ENCODE measurements at regions not wholly inside any gene's neighbourhood (a gene's known extent, or its start where the extent isn't known, plus 50 kb on each side); places are given as distances from the start of the nearest gene placed in this dataset.

DNA sequence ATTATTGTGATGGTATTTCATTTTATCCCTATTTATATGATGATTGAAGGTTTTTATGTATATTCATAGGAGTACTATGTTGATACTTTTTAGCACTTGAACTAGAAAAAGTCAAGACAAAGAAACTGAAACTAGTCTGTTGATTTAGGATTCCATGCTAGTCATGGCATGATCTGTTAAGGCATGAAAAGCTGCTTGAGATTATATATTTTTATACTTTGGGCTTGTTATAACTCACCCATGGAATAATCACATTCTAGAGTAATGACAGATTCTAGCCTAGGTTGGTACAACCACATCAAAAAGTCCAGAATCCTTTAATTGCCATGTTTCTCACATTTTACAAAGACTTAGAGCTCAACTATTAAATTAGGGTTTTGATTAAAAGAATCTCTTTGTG, 472.6 kb upstream of the CELF4 start:
- Mint-ChIP-seq H3K27me3 (ENCODE audit: low read depth) (no peaks in the 10 kb centered on the region), H3K4me1 (ENCODE audit: low read depth) (no peaks in the 10 kb centered on the region), H3K4me3 (no peak overlapping the region), H3K36me3 (ENCODE audit: low read depth) (no peaks in the 10 kb centered on the region), H3K9me3 (no peaks in the 10 kb centered on the region), H3K27ac (no peak overlapping the region)

DNA sequence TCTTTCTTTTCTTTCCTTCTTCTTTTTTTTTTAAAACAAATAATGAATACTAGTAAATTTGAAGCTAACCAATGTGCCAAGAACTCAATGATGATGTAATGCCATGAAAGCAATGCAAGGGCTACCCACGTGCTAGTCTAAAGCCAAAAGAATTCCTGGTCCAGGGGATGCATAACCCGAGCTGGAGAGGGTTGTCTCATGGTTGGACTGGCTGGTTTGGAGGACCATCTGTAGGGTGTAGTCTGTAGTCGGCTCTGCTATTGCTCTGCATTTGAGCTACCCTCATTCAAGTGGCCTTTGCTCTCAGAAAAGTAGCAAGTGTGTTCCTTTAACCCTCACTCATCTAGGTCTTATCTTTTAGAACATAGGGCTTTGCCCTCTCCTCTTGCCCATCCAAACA, 469.6 kb upstream of the CELF4 start:
- Mint-ChIP-seq H3K27me3 (ENCODE audit: low read depth) (no peaks in the 10 kb centered on the region), H3K4me3 (no peak overlapping the region), H3K9me3 (no peaks in the 10 kb centered on the region), H3K36me3 (ENCODE audit: low read depth) (no peaks in the 10 kb centered on the region), H3K4me1 (ENCODE audit: low read depth) (no peaks in the 10 kb centered on the region), H3K27ac (no peak overlapping the region)

DNA sequence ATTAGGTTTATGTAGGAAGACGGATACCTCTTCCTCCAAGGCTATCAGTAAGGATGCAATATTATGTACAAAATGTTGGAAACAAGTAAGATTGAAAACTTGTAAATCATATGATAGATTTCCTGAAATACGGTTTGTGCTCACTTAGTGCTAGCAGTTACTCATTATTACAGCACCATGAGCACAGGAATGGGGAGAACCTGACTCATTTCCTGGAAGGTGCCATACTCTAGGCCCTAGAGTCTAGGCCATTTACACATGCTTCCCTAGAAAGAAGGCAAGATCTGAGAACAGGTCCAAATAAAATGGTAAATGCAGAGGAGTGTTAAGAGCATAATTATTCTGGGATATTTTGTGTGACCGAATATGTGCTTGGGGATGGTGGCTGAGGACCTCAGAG, 467.7 kb upstream of the CELF4 start:
- Mint-ChIP-seq H3K36me3 (ENCODE audit: low read depth) (no peaks in the 10 kb centered on the region), H3K4me3 (no peak overlapping the region), H3K27ac (no peak overlapping the region), H3K27me3 (ENCODE audit: low read depth) (no peaks in the 10 kb centered on the region), H3K9me3 (no peaks in the 10 kb centered on the region), H3K4me1 (ENCODE audit: low read depth) (no peaks in the 10 kb centered on the region)

DNA sequence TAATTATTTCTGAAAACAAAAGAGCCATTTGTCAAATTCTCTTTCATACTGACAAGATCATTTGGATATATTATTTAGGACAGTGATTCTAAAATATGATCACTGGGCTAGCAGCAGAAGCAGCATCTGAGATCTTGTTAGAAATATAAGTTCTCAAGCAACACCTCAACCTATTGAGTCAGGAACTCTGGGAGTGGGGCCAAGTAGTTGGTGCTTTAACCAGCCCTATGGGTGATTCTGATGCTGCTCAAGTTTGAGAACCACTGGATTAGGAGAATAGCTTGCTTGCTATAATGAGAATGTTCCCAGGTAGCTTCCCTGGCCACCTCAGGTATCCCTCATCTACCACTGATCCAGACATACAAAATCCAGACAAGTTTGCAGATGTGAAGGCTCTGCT, 466.9 kb upstream of the CELF4 start:
- H3K36me3 Mint-ChIP-seq (ENCODE audit: low read depth), result no peaks in the 10 kb centered on the region

DNA sequence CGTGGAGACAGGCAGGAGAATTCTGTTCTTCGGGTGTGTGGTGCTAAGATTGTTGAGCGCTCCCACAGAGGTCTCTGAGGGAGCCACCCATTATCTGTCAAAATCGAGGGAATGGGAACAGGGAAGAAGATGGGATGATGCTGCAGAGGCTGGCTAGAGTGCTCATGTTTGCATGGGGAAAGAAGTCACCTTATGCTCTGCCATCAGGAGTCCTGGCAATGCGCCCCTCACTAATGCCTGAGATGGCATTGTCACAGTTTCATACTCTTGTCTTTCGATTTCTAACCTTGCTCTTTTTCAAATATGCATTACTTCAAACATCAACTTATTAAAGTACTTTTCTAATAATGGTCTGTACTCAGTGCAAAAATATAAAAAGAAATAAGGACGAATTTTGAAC, 463.3 kb upstream of the CELF4 start:
- Mint-ChIP-seq H3K4me1 (ENCODE audit: low read depth) (no peaks in the 10 kb centered on the region), H3K27ac (no peak overlapping the region), H3K36me3 (ENCODE audit: low read depth) (no peaks in the 10 kb centered on the region), H3K4me3 (no peak overlapping the region), H3K27me3 (ENCODE audit: low read depth) (no peaks in the 10 kb centered on the region), H3K9me3 (no peaks in the 10 kb centered on the region)

More for the DNA sequence above, 466.9 kb upstream of the CELF4 start:
- no peaks in the 10 kb centered on the region for H3K27me3 Mint-ChIP-seq (ENCODE audit: low read depth)
- H3K9me3 Mint-ChIP-seq, result no peaks in the 10 kb centered on the region
- no peaks in the 10 kb centered on the region for H3K4me1 Mint-ChIP-seq (ENCODE audit: low read depth)
- H3K4me3 Mint-ChIP-seq, result no peak overlapping the region
- H3K27ac Mint-ChIP-seq, result no peak overlapping the region

DNA sequence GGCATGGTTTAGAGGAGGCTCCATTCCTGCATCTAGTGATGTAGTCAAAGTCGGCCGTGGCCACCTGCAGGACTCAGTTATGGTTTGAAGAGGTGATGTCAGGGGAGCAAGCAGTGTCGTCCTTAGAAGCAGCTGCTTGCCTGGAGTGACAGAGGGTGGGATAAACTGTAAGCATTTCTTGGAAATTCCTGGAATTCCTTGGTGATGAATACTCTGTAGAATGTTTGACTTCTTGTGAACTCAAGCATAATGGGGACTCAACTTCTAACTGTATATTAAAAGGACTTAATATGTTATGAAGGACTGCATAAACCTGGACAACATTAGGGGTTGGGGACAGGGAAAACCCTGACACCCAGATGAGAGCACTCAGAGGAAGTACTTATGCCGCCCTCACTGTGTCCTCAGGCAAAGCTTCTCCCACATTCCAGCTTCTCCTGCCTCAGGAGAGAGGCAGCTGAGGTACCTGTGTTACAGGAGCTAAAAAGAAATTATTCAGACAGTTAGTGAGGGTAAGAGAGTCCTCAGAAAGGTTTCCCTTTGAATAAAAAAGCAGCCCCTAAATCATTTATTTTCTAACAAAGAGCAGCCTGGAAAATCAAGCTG, 459.9 kb upstream of the CELF4 start:
- Mint-ChIP-seq H3K4me1 (ENCODE audit: low read depth) (no peaks in the 10 kb centered on the region), H3K27me3 (ENCODE audit: low read depth) (no peaks in the 10 kb centered on the region), H3K4me3 (no peak overlapping the region), H3K27ac (no peak overlapping the region), H3K9me3 (no peaks in the 10 kb centered on the region), H3K36me3 (ENCODE audit: low read depth) (no peaks in the 10 kb centered on the region)

DNA sequence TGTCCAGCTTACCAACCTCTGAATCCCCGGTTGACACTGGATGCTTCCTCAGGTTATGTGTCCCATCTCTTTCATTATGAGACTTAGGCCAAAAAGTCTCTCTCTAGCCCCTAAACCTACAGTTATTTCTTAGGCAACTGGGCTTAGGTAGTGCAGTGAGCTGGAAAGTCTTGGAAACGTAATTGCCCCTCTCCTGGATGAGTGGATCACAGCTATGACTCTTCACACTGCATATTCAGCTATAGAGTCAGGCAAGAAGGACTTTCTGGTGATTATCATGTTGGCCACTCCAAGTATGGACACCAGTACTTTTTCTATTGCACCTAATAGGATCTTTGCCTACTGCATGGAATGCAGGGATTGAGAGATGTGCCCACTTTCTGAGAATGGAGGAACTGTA, 458.3 kb upstream of the CELF4 start:
- H3K36me3 Mint-ChIP-seq (ENCODE audit: low read depth), result no peaks in the 10 kb centered on the region
- H3K27ac Mint-ChIP-seq, result no peak overlapping the region
- no peaks in the 10 kb centered on the region for H3K27me3 Mint-ChIP-seq (ENCODE audit: low read depth)
- no peak overlapping the region for H3K4me3 Mint-ChIP-seq
- no peaks in the 10 kb centered on the region for H3K4me1 Mint-ChIP-seq (ENCODE audit: low read depth)
- no peaks in the 10 kb centered on the region for H3K9me3 Mint-ChIP-seq

DNA sequence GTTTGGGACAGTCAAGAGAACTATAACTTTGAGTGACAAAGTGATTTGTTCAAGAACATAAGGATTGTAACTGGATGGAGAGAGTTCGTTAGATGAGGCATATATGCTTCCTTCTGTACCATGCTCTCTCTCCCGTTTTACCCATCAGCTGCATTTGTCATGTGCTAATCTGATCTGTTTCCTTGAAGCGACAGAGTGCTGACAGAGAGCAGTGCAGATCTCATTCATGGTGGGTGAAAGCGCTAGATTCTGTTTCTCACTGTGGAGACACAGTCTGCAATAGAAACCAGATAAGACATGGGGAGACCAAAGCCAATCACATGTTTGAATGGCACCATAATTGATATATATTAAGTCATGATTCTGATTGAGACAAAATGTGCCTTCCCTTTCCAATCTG, 456.6 kb upstream of the CELF4 start:
- Mint-ChIP-seq H3K9me3 (no peaks in the 10 kb centered on the region), H3K4me3 (no peak overlapping the region), H3K4me1 (ENCODE audit: low read depth) (no peaks in the 10 kb centered on the region), H3K27me3 (ENCODE audit: low read depth) (no peaks in the 10 kb centered on the region), H3K36me3 (ENCODE audit: low read depth) (no peaks in the 10 kb centered on the region), H3K27ac (no peak overlapping the region)

DNA sequence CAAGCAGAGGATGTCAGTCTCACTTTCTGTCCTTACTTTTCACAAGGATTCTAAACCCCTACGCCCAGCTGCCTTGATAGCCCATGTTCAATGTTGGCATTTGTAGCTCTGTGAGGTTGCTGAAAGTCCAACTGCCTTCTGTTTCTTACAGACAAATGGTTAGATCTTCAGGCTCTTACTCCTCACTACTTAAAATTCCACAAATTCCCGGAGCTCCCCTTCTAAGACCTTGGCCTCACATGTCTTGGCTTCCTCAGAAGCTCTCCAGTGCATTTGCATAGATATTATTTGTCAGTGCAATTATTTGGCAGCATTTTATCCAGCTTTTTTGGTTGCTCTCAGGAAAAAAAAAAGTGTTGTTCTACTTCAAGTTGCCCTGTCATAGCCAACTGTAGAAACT, 453.7 kb upstream of the CELF4 start:
- H3K9me3 Mint-ChIP-seq, result peaks cover 6% of the 10 kb centered on the region
- H3K4me3 Mint-ChIP-seq, result no peak overlapping the region
- no peaks in the 10 kb centered on the region for H3K27me3 Mint-ChIP-seq (ENCODE audit: low read depth)
- no peak overlapping the region for H3K27ac Mint-ChIP-seq
- no peaks in the 10 kb centered on the region for H3K4me1 Mint-ChIP-seq (ENCODE audit: low read depth)
- H3K36me3 Mint-ChIP-seq (ENCODE audit: low read depth), result no peaks in the 10 kb centered on the region

DNA sequence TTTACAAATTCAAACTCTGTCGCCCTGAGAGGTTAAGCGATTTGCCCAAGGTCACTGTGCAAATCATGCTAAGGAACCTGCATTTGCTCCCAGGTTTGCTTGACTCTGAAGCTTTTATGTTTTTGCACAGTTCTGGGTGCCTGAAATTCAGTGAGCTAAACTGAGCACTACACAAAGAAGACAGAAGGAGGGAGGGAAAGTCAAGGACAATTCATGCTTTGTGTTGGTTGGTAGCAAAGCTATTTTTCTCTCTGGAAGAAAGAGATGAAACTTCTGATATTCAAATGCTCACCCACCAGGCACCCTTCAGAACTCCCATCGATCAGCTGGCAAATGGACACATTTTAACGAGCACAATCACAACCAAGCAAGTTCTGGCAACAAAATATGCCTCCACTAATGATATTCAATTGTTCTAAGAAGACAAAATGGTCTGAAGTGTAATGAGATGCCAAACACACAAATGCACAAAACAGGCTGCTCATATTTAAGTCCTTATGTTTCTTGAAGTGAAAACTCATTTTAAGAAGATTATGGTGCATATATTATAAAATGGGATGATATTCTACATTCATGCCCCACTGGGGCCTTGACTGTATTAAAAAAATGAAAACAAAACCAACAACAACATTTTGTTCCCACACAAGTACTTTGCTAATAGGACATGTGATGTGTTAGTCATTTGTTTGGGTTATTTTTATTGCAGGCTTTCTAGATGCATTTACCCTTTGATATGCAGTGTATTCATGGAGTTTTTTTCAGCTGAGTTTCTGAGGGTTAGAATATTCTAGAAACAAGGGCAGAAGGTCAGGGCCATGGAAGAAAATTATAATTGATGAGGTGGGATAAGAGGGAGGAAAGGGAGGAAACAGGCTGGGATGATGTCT, 445.6 kb upstream of the CELF4 start:
- no peaks in the 10 kb centered on the region for H3K4me1 Mint-ChIP-seq (ENCODE audit: low read depth)
- H3K4me3 Mint-ChIP-seq, result no peak overlapping the region
- no peak overlapping the region for H3K27ac Mint-ChIP-seq
- H3K36me3 Mint-ChIP-seq (ENCODE audit: low read depth), result no peaks in the 10 kb centered on the region
- H3K9me3 Mint-ChIP-seq, result peaks cover 6% of the 10 kb centered on the region
- H3K27me3 Mint-ChIP-seq (ENCODE audit: low read depth), result no peaks in the 10 kb centered on the region

DNA sequence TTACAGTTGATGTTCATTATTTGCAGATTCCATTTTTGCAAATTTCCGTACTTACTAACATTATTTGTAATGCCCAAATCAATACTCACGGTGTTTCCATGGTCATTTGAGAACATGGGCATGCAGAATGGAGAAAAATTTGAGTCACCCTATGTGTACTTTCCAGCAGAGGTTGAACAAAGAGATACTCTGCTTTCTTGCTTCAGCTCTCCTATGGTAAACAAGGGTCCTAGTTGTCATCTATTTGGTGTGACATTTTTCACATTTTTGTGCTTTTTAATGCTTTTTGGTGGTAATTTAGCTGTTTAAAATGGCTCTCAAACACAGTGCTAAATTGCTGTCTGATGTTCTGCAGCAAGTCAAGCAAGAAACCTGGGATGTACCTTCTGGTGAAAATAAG, 444.4 kb upstream of the CELF4 start:
- Mint-ChIP-seq H3K27ac (no peak overlapping the region), H3K9me3 (no peaks in the 10 kb centered on the region), H3K36me3 (ENCODE audit: low read depth) (no peaks in the 10 kb centered on the region), H3K4me3 (no peak overlapping the region), H3K4me1 (ENCODE audit: low read depth) (no peaks in the 10 kb centered on the region), H3K27me3 (ENCODE audit: low read depth) (no peaks in the 10 kb centered on the region)

DNA sequence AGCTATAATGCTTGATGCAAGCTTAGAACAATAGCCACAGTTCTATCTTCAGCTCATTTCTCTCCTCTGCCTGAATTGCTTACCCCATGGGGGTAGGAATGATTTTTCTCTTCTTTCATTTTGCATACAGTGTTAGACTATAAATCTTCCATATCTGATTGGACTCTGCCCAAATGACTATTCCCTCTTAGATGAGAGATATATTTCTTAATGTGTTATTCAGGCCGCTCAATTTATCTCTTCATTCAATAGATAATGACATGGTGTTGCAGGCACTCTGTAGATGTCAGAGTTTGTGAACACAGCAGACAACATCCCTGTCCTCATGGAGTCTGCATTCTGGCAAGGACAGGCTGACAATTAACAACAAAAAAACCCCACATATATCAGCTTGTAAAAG, 443.7 kb upstream of the CELF4 start:
- no peaks in the 10 kb centered on the region for H3K9me3 Mint-ChIP-seq
- H3K4me1 Mint-ChIP-seq (ENCODE audit: low read depth), result no peaks in the 10 kb centered on the region
- H3K4me3 Mint-ChIP-seq, result no peak overlapping the region
- no peaks in the 10 kb centered on the region for H3K27me3 Mint-ChIP-seq (ENCODE audit: low read depth)
- H3K36me3 Mint-ChIP-seq (ENCODE audit: low read depth), result no peaks in the 10 kb centered on the region
- no peak overlapping the region for H3K27ac Mint-ChIP-seq

DNA sequence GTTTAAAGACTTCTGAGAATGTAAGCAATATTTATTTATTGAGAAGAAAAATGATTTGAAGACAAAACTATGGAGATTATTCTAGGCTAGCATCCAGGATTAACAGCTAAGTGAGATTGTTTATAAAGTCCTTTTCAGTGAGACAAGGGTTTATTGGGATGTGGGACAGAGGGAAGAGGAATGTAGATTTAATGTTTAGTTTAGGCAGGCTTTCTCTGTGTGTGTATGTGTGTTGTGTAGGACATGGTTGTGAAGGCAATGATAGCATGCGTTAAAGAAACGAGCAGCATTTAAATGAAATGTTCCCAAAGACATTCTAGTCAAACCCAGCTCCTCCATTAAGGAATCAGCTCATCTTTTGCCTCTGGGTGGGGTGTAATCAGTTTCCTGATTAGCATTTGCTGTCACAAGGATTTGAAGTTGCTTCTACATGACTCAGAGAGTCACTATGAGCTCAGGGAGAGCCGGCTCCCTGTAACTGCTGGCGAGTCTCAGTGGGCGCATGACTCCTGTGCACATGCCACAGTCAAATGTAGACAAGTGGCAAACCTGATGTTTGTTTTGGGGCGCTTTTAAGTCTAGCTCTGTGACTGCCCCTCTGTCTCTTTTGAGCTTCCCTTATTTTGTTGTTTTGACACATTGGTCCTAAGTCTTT, 442.2 kb upstream of the CELF4 start:
- Mint-ChIP-seq H3K9me3 (no peaks in the 10 kb centered on the region), H3K36me3 (ENCODE audit: low read depth) (no peaks in the 10 kb centered on the region), H3K27me3 (ENCODE audit: low read depth) (no peaks in the 10 kb centered on the region), H3K27ac (no peak overlapping the region), H3K4me1 (ENCODE audit: low read depth) (no peaks in the 10 kb centered on the region), H3K4me3 (no peak overlapping the region)

DNA sequence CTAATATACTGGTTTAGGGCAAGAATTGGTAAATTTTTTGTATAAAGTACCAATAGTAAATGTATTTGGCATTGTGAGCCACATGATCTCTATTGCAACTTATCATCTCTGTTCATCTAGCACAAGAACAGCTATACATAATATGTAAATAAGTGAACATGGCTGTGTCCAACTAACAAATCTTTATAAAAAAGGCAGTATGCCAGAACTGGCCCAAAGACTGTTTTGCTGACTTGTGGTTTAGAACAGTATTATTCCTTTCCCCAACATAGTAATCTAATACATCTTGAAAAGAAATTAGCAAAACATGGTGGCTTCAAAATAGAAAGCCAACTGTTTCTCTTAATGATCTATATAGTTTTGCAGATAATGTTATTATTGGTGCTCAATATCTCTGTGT, 441.4 kb upstream of the CELF4 start:
- Mint-ChIP-seq H3K36me3 (ENCODE audit: low read depth) (no peaks in the 10 kb centered on the region), H3K9me3 (no peaks in the 10 kb centered on the region), H3K27ac (no peak overlapping the region), H3K27me3 (ENCODE audit: low read depth) (no peaks in the 10 kb centered on the region), H3K4me1 (ENCODE audit: low read depth) (no peaks in the 10 kb centered on the region), H3K4me3 (no peak overlapping the region)

DNA sequence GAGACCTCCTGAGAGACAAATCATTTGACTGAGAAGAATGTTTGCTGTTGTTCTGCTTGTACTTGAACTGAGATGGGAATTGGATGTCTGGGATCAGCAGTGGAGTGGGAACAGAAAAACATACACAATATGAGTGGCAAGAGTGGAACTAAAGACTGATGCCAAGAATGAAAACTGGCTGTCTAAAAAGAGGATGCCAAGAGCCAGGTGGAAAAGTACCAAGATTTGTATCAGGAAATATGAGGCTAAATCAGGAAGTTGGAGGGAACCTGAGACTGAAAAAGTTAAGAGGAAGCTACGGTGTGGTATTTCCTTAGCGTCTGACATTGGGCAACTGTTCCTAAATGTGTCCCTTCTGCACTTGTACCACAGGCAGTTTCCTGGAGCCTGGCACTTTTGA, 440.9 kb upstream of the CELF4 start:
- no peak overlapping the region for H3K4me3 Mint-ChIP-seq
- H3K4me1 Mint-ChIP-seq (ENCODE audit: low read depth), result no peaks in the 10 kb centered on the region
- no peaks in the 10 kb centered on the region for H3K36me3 Mint-ChIP-seq (ENCODE audit: low read depth)
- no peak overlapping the region for H3K27ac Mint-ChIP-seq
- H3K27me3 Mint-ChIP-seq (ENCODE audit: low read depth), result no peaks in the 10 kb centered on the region
- no peaks in the 10 kb centered on the region for H3K9me3 Mint-ChIP-seq

Measured in T-helper 1 cell treated with Interleukin-12 subunit alpha and Interleukin-12 subunit beta and Interleukin-4 antibody, amounts not matched to agents 30 μg/mL and 1 μg/mL, for 36 hours (primary cell).